ENCODE measurements at regions not wholly inside any gene's neighbourhood (a gene's known extent, or its start where the extent isn't known, plus 50 kb on each side); places are given as distances from the start of the nearest gene placed in this dataset.

DNA sequence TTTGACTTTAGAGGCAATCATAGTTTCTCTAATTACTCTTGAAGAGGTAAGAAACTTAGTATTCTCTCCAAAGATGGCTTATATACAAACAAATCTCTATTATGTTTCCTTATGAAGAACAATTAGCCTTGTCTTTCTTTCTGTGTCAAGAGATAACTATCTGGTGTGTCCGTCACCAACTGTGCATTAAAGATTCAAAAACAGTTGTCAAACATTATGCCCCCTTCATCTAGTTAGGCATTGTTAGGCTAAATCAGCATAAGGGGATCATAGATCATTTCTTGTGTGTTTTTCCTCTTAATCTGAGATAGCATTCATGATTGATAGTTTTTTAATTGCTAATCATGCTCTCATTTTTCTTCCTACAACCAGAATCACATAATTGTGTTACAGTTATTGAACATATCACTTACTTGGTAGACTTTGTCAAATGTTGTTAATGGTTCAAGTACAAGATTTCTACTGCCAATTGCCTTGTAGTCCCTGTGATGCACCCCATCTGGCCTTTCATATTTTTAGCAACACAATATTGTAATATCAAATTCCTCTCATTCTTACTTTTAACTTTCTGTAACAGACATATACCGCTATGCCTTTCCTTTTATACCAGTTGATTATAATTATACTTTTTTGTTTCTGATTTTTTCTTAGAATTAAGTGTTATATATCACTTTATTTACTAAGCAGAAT is 612.7 kb downstream of the SLITRK6 start:
- TF ChIP-seq, protein P1, sequence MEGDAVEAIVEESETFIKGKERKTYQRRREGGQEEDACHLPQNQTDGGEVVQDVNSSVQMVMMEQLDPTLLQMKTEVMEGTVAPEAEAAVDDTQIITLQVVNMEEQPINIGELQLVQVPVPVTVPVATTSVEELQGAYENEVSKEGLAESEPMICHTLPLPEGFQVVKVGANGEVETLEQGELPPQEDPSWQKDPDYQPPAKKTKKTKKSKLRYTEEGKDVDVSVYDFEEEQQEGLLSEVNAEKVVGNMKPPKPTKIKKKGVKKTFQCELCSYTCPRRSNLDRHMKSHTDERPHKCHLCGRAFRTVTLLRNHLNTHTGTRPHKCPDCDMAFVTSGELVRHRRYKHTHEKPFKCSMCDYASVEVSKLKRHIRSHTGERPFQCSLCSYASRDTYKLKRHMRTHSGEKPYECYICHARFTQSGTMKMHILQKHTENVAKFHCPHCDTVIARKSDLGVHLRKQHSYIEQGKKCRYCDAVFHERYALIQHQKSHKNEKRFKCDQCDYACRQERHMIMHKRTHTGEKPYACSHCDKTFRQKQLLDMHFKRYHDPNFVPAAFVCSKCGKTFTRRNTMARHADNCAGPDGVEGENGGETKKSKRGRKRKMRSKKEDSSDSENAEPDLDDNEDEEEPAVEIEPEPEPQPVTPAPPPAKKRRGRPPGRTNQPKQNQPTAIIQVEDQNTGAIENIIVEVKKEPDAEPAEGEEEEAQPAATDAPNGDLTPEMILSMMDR (IDR thresholded peaks at IDR 0.05; ENCODE audit: insufficient read depth, low read depth, low read length), result no peak
- TF ChIP-seq EZH2 (IDR thresholded peaks at IDR 0.05; ENCODE audit: insufficient read depth, low read length), result no peak

All from astrocyte (in vitro differentiated cells and primary cell).